SK-N-SH (cell line): ENCODE measurements at regions not wholly inside any gene's neighbourhood (a gene's known extent, or its start where the extent isn't known, plus 50 kb on each side); places are given as distances from the start of the nearest gene placed in this dataset.

Experiments used
- CTCF ChIP-seq: fragments of 200-600 bp; sonication (generic); IDR thresholded peaks from 2 replicates; pipeline ENCODE4 v1.6.1; 2017; ENCODE audit warnings: antibody characterized with exemption, mild to moderate bottlenecking, moderate library complexity
- FOSL2 ChIP-seq: IDR thresholded peaks from 2 replicates; pipeline ENCODE4 v1.4.0; 2012; ENCODE audit warnings: low read depth, mild to moderate bottlenecking, moderate library complexity, borderline replicate concordance
- FOXJ3 ChIP-seq: sonication (generic); formaldehyde crosslinking; IDR thresholded peaks from 2 replicates; pipeline ENCODE4 v1.5.1; 2020; ENCODE audit warnings: mild to moderate bottlenecking, missing genetic modification reagents
- FOXM1 ChIP-seq: IDR thresholded peaks from 2 replicates; pipeline ENCODE4 v1.4.0; 2012; ENCODE audit warnings: low read depth, mild to moderate bottlenecking
- GATA2 ChIP-seq: sonication (generic); formaldehyde crosslinking; IDR thresholded peaks from 2 replicates; pipeline ENCODE4 v1.5.0; 2020; ENCODE audit warnings: mild to moderate bottlenecking, missing genetic modification reagents
- JUND ChIP-seq: IDR thresholded peaks from 2 replicates; pipeline ENCODE4 v1.4.0; 2012
- NRF1 ChIP-seq: IDR thresholded peaks from 2 replicates; pipeline ENCODE4 v1.6.1; 2012; ENCODE audit warnings: low read depth, mild to moderate bottlenecking, low read length
- POLR2AphosphoS5 ChIP-seq: IDR thresholded peaks from 2 replicates; pipeline ENCODE4 v1.6.1; 2012; ENCODE audit warnings: low read depth, low read length
- RAD21 ChIP-seq: IDR thresholded peaks from 2 replicates; pipeline ENCODE4 v1.6.1; 2012; ENCODE audit warnings: mild to moderate bottlenecking, low read length
- RCOR1 ChIP-seq: fragments of 150-350 bp; IDR thresholded peaks from 2 replicates; pipeline ENCODE4 v1.6.1; 2017; ENCODE audit warnings: antibody characterized with exemption, low read length
- REST ChIP-seq: IDR thresholded peaks from 2 replicates; pipeline ENCODE4 v1.6.1; 2012; ENCODE audit warnings: mild to moderate bottlenecking, low read depth, low read length, moderate library complexity
- RFX5 ChIP-seq: IDR thresholded peaks from 2 replicates; pipeline ENCODE4 v1.6.1; 2012; ENCODE audit warnings: mild to moderate bottlenecking, improper control_type of control experiment, low read length
- TEAD4 ChIP-seq: IDR thresholded peaks from 2 replicates; pipeline ENCODE4 v1.4.0; 2012; ENCODE audit warnings: mild to moderate bottlenecking, borderline replicate concordance; ENCODE audit not compliant: insufficient read depth
- YY1 ChIP-seq: IDR thresholded peaks from 2 replicates; pipeline ENCODE4 v1.4.0; 2012; ENCODE audit warnings: low read depth, mild to moderate bottlenecking

- TF ChIP-seq POLR2AphosphoS5: no peak
- no peak for TF ChIP-seq CTCF
- TF ChIP-seq RAD21: no peak
- no peak for TF ChIP-seq NRF1
- TF ChIP-seq TEAD4: no peak
- TF ChIP-seq RFX5: no peak
- no peak for TF ChIP-seq FOXM1
- no peak for TF ChIP-seq GATA2
- TF ChIP-seq REST: no peak
- TF ChIP-seq JUND: no peak
- no peak for TF ChIP-seq YY1
- no peak for TF ChIP-seq RCOR1
- no peak for TF ChIP-seq FOXJ3 (CRISPR knock-in tag)
- no peak for TF ChIP-seq FOSL2
Measured at GRCh38 chr6:86858970-86859369, 78.4 kb upstream of the HTR1E start.
